ENCODE measurements at regions not wholly inside any gene's neighbourhood (a gene's known extent, or its start where the extent isn't known, plus 50 kb on each side); places are given as distances from the start of the nearest gene placed in this dataset.

DNA sequence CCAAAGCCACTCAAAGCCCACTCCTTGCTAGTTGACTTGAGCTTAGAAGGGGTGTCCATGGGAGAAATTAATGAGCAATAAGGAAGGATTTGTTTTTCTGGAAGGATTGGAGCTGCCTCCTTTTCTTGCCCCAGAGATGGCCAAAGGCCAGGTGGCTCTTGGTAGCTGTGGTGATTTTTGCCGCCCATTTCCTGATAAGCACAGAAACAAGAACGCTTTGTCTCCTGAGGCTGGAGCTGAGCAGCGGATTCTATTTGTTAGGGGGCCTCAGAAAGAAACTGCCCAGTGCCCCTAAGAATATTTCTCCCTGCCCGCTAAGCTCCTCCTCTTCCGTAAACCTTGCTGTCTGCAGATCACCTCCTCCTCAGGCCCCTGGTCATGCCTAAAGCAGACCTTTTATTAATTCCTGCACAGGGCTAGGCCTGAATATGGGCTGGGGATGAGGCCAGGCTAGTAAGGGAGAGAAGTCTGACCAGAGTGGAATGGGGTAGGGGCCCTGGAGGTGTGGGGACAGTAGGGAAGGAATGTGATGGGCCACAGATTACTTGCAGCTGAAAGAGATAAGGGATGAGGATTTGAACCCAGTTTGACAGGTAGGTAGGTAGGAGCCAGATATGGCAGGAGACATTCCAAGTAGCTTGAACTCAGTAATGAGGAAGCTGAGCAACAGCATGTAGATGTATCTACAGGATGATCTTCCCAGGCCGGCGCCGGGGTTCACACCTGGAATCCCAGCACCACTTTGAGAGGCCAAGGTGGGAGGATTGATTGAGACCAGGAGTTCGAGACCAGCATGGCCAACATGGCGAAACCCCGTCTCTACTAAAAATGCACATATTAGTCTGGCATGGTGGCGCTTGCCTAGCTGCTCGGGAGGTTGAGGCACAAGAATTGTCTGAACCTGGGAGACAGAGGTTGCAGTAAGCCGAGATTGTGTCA lies 71.2 kb upstream of the NAA20 start:
- TF ChIP-seq GATA3 (IDR thresholded peaks at IDR 0.05; ENCODE audit: low read depth, low read length) (no peak), GATA2 (IDR thresholded peaks at IDR 0.05; ENCODE audit: low read depth, low read length) (no peak)

DNA sequence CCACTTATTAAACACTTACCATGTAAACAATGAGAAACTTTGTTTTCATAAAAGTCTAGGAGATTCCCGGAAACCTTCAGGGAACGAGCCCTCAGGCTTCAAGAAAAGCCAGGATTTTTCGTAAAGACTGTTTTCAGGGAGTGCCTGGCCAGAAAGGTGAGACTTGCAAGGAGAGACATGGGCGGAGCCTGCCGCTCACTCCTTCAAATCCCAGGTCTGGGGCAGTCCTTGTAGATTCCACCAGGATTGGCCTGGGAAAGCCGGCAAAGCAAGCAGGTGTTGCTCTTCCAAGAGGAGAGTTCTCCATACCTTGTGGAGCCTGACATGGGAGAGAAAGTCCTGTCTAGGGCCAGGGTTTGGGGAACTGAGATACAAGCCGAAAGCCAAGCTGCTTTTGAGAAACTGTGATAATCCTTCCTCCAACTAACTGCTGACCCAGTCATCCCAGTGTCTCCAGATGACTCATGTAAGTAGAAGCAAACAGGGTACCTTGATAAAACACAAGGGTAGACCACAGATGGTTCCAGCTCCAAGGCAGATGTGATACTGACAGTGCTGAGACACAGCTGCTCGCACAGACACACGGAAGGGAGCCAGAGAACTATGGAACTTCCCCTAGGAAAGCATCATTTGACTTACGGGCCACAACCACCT lies 69.4 kb upstream of the NAA20 start:
- TF ChIP-seq GATA2 (IDR thresholded peaks at IDR 0.05; ENCODE audit: low read depth, low read length), result no peak
- TF ChIP-seq GATA3 (IDR thresholded peaks at IDR 0.05; ENCODE audit: low read depth, low read length), result no peak

DNA sequence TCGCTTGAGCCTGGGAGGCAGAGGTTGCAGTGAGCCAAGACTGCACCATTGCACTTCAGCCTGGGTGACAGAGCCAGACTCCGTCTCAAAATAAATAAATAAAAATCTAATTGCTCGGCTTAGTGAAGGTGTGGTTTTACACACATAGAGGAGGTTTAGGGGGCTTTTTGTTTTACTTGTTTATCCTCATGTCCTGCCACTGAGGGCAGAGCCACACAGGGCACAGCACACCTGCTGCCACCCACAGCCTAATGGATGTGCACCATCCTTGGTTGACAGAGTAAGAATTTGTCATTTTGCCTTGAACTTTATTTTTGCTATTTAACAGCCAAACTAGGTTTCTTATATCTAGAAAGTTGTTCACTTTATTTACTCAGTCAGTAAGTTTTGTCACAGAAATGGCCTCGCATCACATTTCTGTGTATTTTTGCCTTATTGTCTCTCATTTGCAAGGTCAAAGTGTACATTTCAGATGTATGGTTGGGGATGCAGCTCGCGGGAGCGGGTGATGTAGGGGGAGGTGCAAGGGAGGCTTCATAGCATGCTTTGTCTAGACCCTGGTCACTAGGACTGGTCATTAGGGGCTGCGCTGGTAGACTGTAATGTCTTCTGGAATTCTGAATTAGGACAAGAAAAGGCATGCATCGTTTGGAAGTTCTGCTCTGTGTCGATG lies 67.8 kb upstream of the NAA20 start:
- no peak for TF ChIP-seq GATA3 (IDR thresholded peaks at IDR 0.05; ENCODE audit: low read depth, low read length)
- no peak for TF ChIP-seq GATA2 (IDR thresholded peaks at IDR 0.05; ENCODE audit: low read depth, low read length)

DNA sequence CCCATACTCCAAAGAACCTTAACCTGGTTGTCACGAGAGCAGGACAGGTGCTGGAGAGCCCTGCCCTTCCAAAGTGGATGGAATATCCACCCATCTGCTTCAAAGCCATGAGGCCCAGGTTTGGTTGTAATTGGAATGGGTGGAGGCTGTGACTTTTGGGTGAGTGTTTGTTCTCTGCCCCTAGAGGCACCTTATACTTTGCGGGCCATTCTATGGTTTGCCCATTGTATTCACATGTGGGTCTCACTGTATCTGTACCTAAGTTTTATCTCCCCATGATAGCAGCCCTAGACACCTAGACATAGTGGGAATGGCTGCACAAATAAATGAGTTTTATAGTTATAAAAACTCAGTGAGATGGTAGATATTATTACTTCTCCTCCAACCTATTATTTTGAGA lies 67.1 kb upstream of the NAA20 start:
- no peak for TF ChIP-seq GATA3 (IDR thresholded peaks at IDR 0.05; ENCODE audit: low read depth, low read length)
- TF ChIP-seq GATA2 (IDR thresholded peaks at IDR 0.05; ENCODE audit: low read depth, low read length), result no peak

DNA sequence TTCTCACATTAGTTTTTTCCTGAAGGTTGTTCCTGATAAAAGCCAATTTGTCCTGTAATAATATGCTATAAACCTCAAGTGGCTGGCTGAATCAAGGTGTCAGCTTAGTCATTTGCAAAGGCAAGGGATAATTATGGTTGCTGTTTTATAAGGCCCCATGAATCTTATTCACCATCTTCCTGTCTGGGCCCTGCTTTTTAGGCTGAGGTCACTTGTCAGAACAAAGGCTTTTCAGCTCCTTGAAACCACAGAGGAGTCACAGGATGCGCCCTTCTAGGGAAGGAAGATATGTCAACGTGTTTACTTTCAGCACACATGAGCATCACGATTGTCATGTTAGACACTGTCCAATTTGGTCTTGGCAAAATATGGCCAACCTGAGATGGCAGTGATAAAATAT lies 64.8 kb upstream of the NAA20 start:
- TF ChIP-seq GATA3 (IDR thresholded peaks at IDR 0.05; ENCODE audit: low read depth, low read length) (no peak), GATA2 (IDR thresholded peaks at IDR 0.05; ENCODE audit: low read depth, low read length) (no peak)

- TF ChIP-seq GATA2 (IDR thresholded peaks at IDR 0.05; ENCODE audit: low read depth, low read length), result no peak
- no peak for TF ChIP-seq GATA3 (IDR thresholded peaks at IDR 0.05; ENCODE audit: low read depth, low read length)
Measured at GRCh38 chr20:19953606-19954005, 63.6 kb upstream of the NAA20 start.

DNA sequence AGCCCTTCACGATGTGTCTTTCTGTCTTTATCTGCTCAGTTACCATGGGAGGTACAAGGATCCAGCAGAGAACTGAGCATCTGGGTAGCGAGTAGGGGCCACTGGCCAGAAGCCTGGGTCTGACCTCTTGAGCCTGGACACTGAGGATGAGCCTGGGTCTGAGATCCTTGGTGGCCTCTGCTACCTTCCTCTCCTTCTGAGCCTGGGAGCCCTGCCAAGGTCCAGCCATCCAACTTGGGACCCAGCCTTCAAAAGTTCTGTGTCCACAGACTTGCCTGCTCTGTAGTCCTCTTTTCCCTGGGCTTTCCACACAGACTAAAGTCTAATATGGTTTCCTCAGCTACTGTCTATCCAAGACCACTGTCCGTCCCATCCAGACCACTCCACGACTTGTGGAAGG lies 60.2 kb upstream of the NAA20 start:
- TF ChIP-seq GATA2 (IDR thresholded peaks at IDR 0.05; ENCODE audit: low read depth, low read length), result no peak
- no peak for TF ChIP-seq GATA3 (IDR thresholded peaks at IDR 0.05; ENCODE audit: low read depth, low read length)

- no peak for TF ChIP-seq GATA3 (IDR thresholded peaks at IDR 0.05; ENCODE audit: low read depth, low read length)
Measured at GRCh38 chr20:19958219-19958618, 58.9 kb upstream of the NAA20 start.

- TF ChIP-seq GATA3 (IDR thresholded peaks at IDR 0.05; ENCODE audit: low read depth, low read length), result no peak
Measured at GRCh38 chr20:19958928-19959327, 58.2 kb upstream of the NAA20 start.

DNA sequence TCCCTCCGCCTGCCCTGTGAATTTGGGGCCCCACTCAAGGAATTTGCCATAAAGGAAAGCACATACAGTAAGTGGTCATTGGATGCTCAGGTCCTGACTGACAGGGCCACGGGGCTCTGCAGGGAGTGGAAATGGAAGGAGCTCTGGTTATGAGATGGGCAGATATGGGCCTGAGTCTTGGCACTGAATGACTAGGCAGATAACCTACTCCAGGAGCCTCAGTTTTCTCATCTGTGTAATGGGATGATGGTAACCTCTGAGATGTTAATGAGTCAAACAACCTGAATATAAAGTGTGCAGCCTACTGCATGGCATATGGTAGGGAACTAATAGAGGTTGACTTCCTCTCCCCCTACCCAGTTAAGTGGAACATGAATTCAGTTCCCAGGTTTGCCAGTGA lies 56.4 kb upstream of the NAA20 start:
- TF ChIP-seq GATA3 (IDR thresholded peaks at IDR 0.05; ENCODE audit: low read depth, low read length) (no peak), GATA2 (IDR thresholded peaks at IDR 0.05; ENCODE audit: low read depth, low read length) (no peak)

GRCh38 chr20:19961293-19961692 lies 55.9 kb upstream of the NAA20 start:
- no peak for TF ChIP-seq GATA2 (IDR thresholded peaks at IDR 0.05; ENCODE audit: low read depth, low read length)
- TF ChIP-seq GATA3 (IDR thresholded peaks at IDR 0.05; ENCODE audit: low read depth, low read length), result no peak

- TF ChIP-seq GATA3 (IDR thresholded peaks at IDR 0.05; ENCODE audit: low read depth, low read length) (no peak), GATA2 (IDR thresholded peaks at IDR 0.05; ENCODE audit: low read depth, low read length) (no peak)
Measured at GRCh38 chr20:19962958-19963357, 54.2 kb upstream of the NAA20 start.

DNA sequence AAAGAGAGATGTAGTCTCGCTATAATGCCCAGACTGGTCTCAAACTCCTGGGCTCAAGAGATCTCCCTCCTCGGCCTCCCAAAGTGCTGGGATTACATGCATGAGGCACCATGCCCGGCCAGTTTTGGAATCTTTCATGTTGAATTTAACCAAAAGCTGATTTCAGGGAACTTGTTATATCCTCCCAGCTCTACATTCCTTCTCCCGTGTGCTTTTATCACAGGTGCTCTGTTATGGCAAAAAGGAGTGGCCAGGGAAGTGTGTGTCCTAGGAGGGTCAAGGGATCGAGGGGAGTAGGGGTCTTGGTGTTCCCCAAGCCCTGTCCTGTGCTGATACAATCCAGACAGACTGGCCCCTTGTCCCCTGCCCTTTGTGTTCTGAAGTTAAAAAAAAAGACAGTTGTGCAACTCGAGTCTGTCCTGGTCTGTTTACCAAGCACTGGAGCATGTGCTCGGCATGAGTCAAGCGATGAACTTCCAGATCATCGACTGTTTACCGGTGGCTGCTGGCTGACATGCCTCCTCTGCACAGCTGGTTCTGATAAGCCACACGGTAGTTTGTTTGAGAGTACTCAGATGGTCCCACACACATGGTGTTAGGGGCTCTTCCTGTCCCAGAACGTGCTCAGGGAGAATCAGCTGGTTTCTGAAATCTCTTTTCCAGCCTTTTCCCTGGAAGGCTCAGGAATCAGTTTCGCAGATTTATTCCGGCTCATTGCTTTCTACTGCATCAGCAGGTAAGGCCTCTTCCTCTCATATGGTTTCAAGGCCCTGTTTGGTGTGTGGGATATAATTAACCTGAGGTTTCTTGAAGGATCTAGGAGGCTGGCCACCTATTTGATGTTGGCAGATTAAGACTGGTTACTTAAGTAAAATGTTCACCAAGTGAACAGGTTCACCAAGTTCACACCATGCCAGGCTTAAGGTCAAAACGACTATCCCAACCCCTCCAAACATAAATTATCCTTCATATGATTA lies 52.6 kb upstream of the NAA20 start:
- TF ChIP-seq GATA3 (IDR thresholded peaks at IDR 0.05; ENCODE audit: low read depth, low read length) (no peak), GATA2 (IDR thresholded peaks at IDR 0.05; ENCODE audit: low read depth, low read length) (no peak)

GRCh38 chr20:19966840-19967239 lies 50.3 kb upstream of the NAA20 start:
- TF ChIP-seq GATA3 (IDR thresholded peaks at IDR 0.05; ENCODE audit: low read depth, low read length) (no peak), GATA2 (IDR thresholded peaks at IDR 0.05; ENCODE audit: low read depth, low read length) (no peak)

Data from SH-SY5Y (cell line).